Mesenchymal stem cell (in vitro differentiated cells and primary cell): ENCODE measurements at regions not wholly inside any gene's neighbourhood (a gene's known extent, or its start where the extent isn't known, plus 50 kb on each side); places are given as distances from the start of the nearest gene placed in this dataset.

Experiments used
- DNase-seq: peaks from one replicate; pipeline ENCODE4 v3.0.0-alpha.2; 2013
- H2AFZ ChIP-seq: one replicate; pipeline ENCODE4 v1.6.1; 2013; ENCODE audit warnings: low read depth, mild to moderate bottlenecking, control low read depth, inconsistent platforms, low read length, moderate library complexity
- H2AK5ac ChIP-seq: 2 replicates; pipeline ENCODE4 v1.6.1; 2013; ENCODE audit warnings: low read length, moderate library complexity, mild to moderate bottlenecking, inconsistent platforms; ENCODE audit not compliant: severe bottlenecking
- H2BK120ac ChIP-seq: one replicate; pipeline ENCODE4 v1.6.1; 2013; ENCODE audit warnings: low read depth, mild to moderate bottlenecking, inconsistent platforms, low read length, moderate library complexity
- H2BK12ac ChIP-seq, 2 experiments: one replicate each; pipeline ENCODE4 v1.6.1; 2013; ENCODE audit warnings: inconsistent platforms in 2 of 2, low read length in 2 of 2, mild to moderate bottlenecking in 2 of 2, moderate library complexity in 2 of 2, control low read depth in 1 of 2
- H2BK15ac ChIP-seq: one replicate; pipeline ENCODE4 v1.6.1; 2013; ENCODE audit warnings: mild to moderate bottlenecking, low read depth, inconsistent platforms; ENCODE audit not compliant: poor library complexity, severe bottlenecking
- H2BK5ac ChIP-seq: 2 replicates; pipeline ENCODE4 v1.6.1; 2013; ENCODE audit warnings: low read depth, mild to moderate bottlenecking, low read length, control low read depth, inconsistent platforms; ENCODE audit not compliant: poor library complexity, severe bottlenecking
- H3K14ac ChIP-seq, 2 experiments: one replicate each; pipeline ENCODE4 v1.6.1; 2013; ENCODE audit warnings: inconsistent platforms in 2 of 2, low read length in 2 of 2, control low read depth in 1 of 2, mild to moderate bottlenecking in 1 of 2, moderate library complexity in 1 of 2
- H3K18ac ChIP-seq, 2 experiments: one replicate each; pipeline ENCODE4 v1.6.1; 2013; ENCODE audit warnings: inconsistent platforms in 2 of 2, low read length in 2 of 2, control low read depth in 1 of 2, low read depth in 1 of 2, mild to moderate bottlenecking in 1 of 2
- H3K23ac ChIP-seq, 2 experiments: one replicate each; pipeline ENCODE4 v1.6.1; 2013; ENCODE audit warnings: inconsistent platforms in 2 of 2, low read length in 2 of 2, mild to moderate bottlenecking in 2 of 2, moderate library complexity in 2 of 2, control low read depth in 1 of 2
- H3K27ac ChIP-seq: 2 replicates; pipeline ENCODE4 v1.5.1; 2013; ENCODE audit warnings: mild to moderate bottlenecking, moderate library complexity, low read length, control low read depth, inconsistent platforms; ENCODE audit not compliant: poor library complexity, severe bottlenecking
- H3K27me3 ChIP-seq, 2 experiments: 2 replicates each; pipeline versions ENCODE4 v1.6.1 to v1.7.0; 2013; ENCODE audit warnings: low read length in 2 of 2, mild to moderate bottlenecking in 2 of 2, moderate library complexity in 2 of 2, control low read depth in 1 of 2, inconsistent platforms in 1 of 2; ENCODE audit not compliant: control insufficient read depth in 1 of 2, insufficient read depth in 1 of 2
- H3K36me3 ChIP-seq, 2 experiments: 2 replicates each; pipeline versions ENCODE4 v1.6.1 to v1.7.0; 2013; ENCODE audit warnings: low read length in 2 of 2, control low read depth in 1 of 2, inconsistent platforms in 1 of 2, low read depth in 1 of 2, mild to moderate bottlenecking in 1 of 2; ENCODE audit not compliant: insufficient read depth in 2 of 2, control insufficient read depth in 1 of 2
- H3K4ac ChIP-seq, 2 experiments: one replicate each; pipeline ENCODE4 v1.6.1; 2013; ENCODE audit warnings: inconsistent platforms in 2 of 2, low read length in 2 of 2, mild to moderate bottlenecking in 2 of 2, moderate library complexity in 2 of 2, control low read depth in 1 of 2, low read depth in 1 of 2
- H3K4me1 ChIP-seq: 2 replicates; pipeline ENCODE4 v1.6.1; 2013; ENCODE audit warnings: low read depth, low read length, control low read depth; ENCODE audit not compliant: control insufficient read depth, insufficient read depth
- H3K4me2 ChIP-seq: 2 replicates; pipeline ENCODE4 v1.6.1; 2013; ENCODE audit warnings: low read length, mild to moderate bottlenecking, inconsistent platforms; ENCODE audit not compliant: poor library complexity, severe bottlenecking
- H3K4me3 ChIP-seq, 2 experiments: 2 replicates each; pipeline versions ENCODE4 v1.5.1 to v1.7.0; 2013; ENCODE audit warnings: low read length in 2 of 2, mild to moderate bottlenecking in 2 of 2, control low read depth in 1 of 2, low read depth in 1 of 2; ENCODE audit not compliant: insufficient read depth in 1 of 2
- H3K79me1 ChIP-seq: replicated peaks from 2 replicates; pipeline ENCODE4 v1.6.1; 2013; ENCODE audit warnings: mild to moderate bottlenecking, control low read depth, low read length, inconsistent platforms; ENCODE audit not compliant: poor library complexity, severe bottlenecking
- H3K9ac ChIP-seq: 2 replicates; pipeline ENCODE4 v1.7.0; 2013; ENCODE audit warnings: mild to moderate bottlenecking, low read length, moderate library complexity
- H3K9me3 ChIP-seq: 2 replicates; pipeline ENCODE4 v1.7.0; 2013; ENCODE audit warnings: mild to moderate bottlenecking, low read length; ENCODE audit not compliant: control insufficient read depth
- H4K8ac ChIP-seq: one replicate; pipeline ENCODE4 v1.6.1; 2013; ENCODE audit warnings: inconsistent platforms, mild to moderate bottlenecking, low read length, moderate library complexity
- H4K91ac ChIP-seq: one replicate; pipeline ENCODE4 v1.6.1; 2013; ENCODE audit warnings: mild to moderate bottlenecking, low read length, inconsistent platforms
- WGBS: methylation state at CpG from one replicate; pipeline ENCODE4 v1.1.7; 2013; ENCODE audit warnings: mixed read lengths; 5-methylcytosine and 5-hydroxymethylcytosine counted together

GRCh38 chr3:18713577-18713951 lies 288.4 kb upstream of the SATB1 start:
- Histone ChIP-seq H3K4ac (no peak overlapping the region), H2BK120ac (no peak overlapping the region), H4K91ac (no peak overlapping the region), H3K14ac (no peak overlapping the region), H2BK12ac (no peak overlapping the region), H3K79me1 (no peaks in the 10 kb centered on the region), H3K27me3 (no peaks in the 10 kb centered on the region), H2AFZ (no peak overlapping the region), H2BK5ac (no peak overlapping the region), H3K4me1 (no peaks in the 10 kb centered on the region), H4K8ac (no peak overlapping the region), H3K18ac (no peak overlapping the region), H3K4me2 (no peak overlapping the region), H3K9ac (no peak overlapping the region), H3K4me3 (no peak overlapping the region), H3K9me3 (no peaks in the 10 kb centered on the region), H3K27ac (no peak overlapping the region), H2AK5ac (no peak overlapping the region), H3K23ac (no peak overlapping the region), H3K36me3 (no peaks in the 10 kb centered on the region), H2BK15ac (no peak overlapping the region)
- DNase-seq = no peak
- WGBS = 78% methylated on average over 1 of the region's 2 CpGs

- no peak overlapping the region for H3K4me2 ChIP-seq
Observed at GRCh38 chr3:18712713-18713576, 287.8 kb upstream of the SATB1 start.

GRCh38 chr3:18704326-18704725 lies 279.2 kb upstream of the SATB1 start:
- H3K36me3 ChIP-seq = no peaks in the 10 kb centered on the region
- H2BK5ac ChIP-seq = no peak overlapping the region
- H3K4me3 ChIP-seq = no peak overlapping the region
- DNase-seq = no peak
- no peak overlapping the region for H2BK120ac ChIP-seq
- no peaks in the 10 kb centered on the region for H3K79me1 ChIP-seq
- no peaks in the 10 kb centered on the region for H3K4me1 ChIP-seq
- no peak overlapping the region for H3K9ac ChIP-seq
- H2BK15ac ChIP-seq = no peak overlapping the region
- H3K4me2 ChIP-seq = no peak overlapping the region
- H3K18ac ChIP-seq = no peak overlapping the region
- H3K27ac ChIP-seq = no peak overlapping the region
- no peak overlapping the region for H3K14ac ChIP-seq
- no peak overlapping the region for H3K23ac ChIP-seq
- H3K9me3 ChIP-seq = peaks cover 16% of the 10 kb centered on the region
- no peak overlapping the region for H2AFZ ChIP-seq
- H2AK5ac ChIP-seq = no peak overlapping the region
- H3K27me3 ChIP-seq = no peaks in the 10 kb centered on the region
- H4K8ac ChIP-seq = no peak overlapping the region
- no peak overlapping the region for H4K91ac ChIP-seq
- no peak overlapping the region for H2BK12ac ChIP-seq
- no peak overlapping the region for H3K4ac ChIP-seq

More at GRCh38 chr3:18712713-18713576, 287.8 kb upstream of the SATB1 start:
- Histone ChIP-seq H4K91ac (no peak overlapping the region), H3K36me3 (no peaks in the 10 kb centered on the region), H2BK15ac (no peak overlapping the region), H2AFZ (no peak overlapping the region), H2BK120ac (no peak overlapping the region), H3K27ac (no peak overlapping the region), H3K4ac (no peak overlapping the region), H3K18ac (no peak overlapping the region), H2BK5ac (no peak overlapping the region), H3K79me1 (no peaks in the 10 kb centered on the region), H2AK5ac (no peak overlapping the region), H3K14ac (no peak overlapping the region), H3K9me3 (no peaks in the 10 kb centered on the region), H3K23ac (no peak overlapping the region), H4K8ac (no peak overlapping the region), H3K27me3 (no peaks in the 10 kb centered on the region), H3K9ac (no peak overlapping the region), H3K4me3 (no peak overlapping the region), H2BK12ac (no peak overlapping the region), H3K4me1 (no peaks in the 10 kb centered on the region)
- DNase-seq = no peak
- WGBS = 79% methylated on average over 6 of the region's 6 CpGs

- DNase-seq = no peak
- H3K9me3 ChIP-seq = peaks cover 16% of the 10 kb centered on the region
- H4K8ac ChIP-seq = no peak overlapping the region
- H3K4me1 ChIP-seq = no peaks in the 10 kb centered on the region
- no peak overlapping the region for H2AK5ac ChIP-seq
- H3K27ac ChIP-seq = no peak overlapping the region
- H3K79me1 ChIP-seq = no peaks in the 10 kb centered on the region
- H3K9ac ChIP-seq = no peak overlapping the region
- H2BK15ac ChIP-seq = no peak overlapping the region
- no peak overlapping the region for H3K14ac ChIP-seq
- no peak overlapping the region for H3K18ac ChIP-seq
- no peak overlapping the region for H3K4me2 ChIP-seq
- no peaks in the 10 kb centered on the region for H3K27me3 ChIP-seq
- H2AFZ ChIP-seq = no peak overlapping the region
- no peak overlapping the region for H3K4me3 ChIP-seq
- H3K23ac ChIP-seq = no peak overlapping the region
- H3K36me3 ChIP-seq = no peaks in the 10 kb centered on the region
- H2BK12ac ChIP-seq = no peak overlapping the region
- H3K4ac ChIP-seq = no peak overlapping the region
- H2BK5ac ChIP-seq = no peak overlapping the region
- H4K91ac ChIP-seq = no peak overlapping the region
- H2BK120ac ChIP-seq = no peak overlapping the region
Observed at GRCh38 chr3:18703798-18704197, 278.7 kb upstream of the SATB1 start.
